ENCODE measurements at regions not wholly inside any gene's neighbourhood (a gene's known extent, or its start where the extent isn't known, plus 50 kb on each side); places are given as distances from the start of the nearest gene placed in this dataset.

GRCh38 chr13:99450416-99450815 is 50.9 kb upstream of the TM9SF2 start:
- TF ChIP-seq CTCF (IDR thresholded peaks at IDR 0.05; ENCODE audit: insufficient read depth, low read depth, low read length) (no peak), EZH2 (IDR thresholded peaks at IDR 0.05; ENCODE audit: insufficient read depth, low read length) (no peak)

All from astrocyte (in vitro differentiated cells and primary cell).